MCF 10A (cell line): ENCODE measurements at regions not wholly inside any gene's neighbourhood (a gene's known extent, or its start where the extent isn't known, plus 50 kb on each side); places are given as distances from the start of the nearest gene placed in this dataset.

ENCODE experiments used
- BruUV-seq: library from RNA; stranded (reverse); fragments of 400-500 nt; replicated peaks from 2 replicates; lab custom pipeline; 2021; lab: Mats Ljungman, UMichigan
- CTCF ChIA-PET: fragments of 300-600 bp; sonication (Branson Sonifier 250); formaldehyde crosslinking; extraction: SDS; loops from one replicate; lab custom pipeline; 2021; ENCODE audit warnings: antibody characterized with exemption, inconsistent platforms; lab: Yijun Ruan, JAX
- POLR2A ChIA-PET: fragments of 300-600, 350-650 bp; sonication (Branson Sonifier 250); formaldehyde crosslinking; extraction: SDS; loops from one replicate; lab custom pipeline; 2020; ENCODE audit warnings: antibody characterized with exemption, inconsistent platforms; lab: Yijun Ruan, JAX
- DNase-seq: peaks from one replicate; pipeline ENCODE4 v3.0.0-alpha.2; 2018; ENCODE audit not compliant: unreplicated experiment
- H3K27ac Mint-ChIP-seq: one replicate; pipeline ENCODE4 v1.8.0; 2022; ENCODE audit warnings: mild to moderate bottlenecking, low read depth, mixed read lengths; ENCODE audit not compliant: unreplicated experiment
- H3K27me3 Mint-ChIP-seq: one replicate; pipeline ENCODE4 v1.8.0; 2022; ENCODE audit warnings: mixed read lengths; ENCODE audit not compliant: insufficient read depth, unreplicated experiment
- H3K36me3 Mint-ChIP-seq: one replicate; pipeline ENCODE4 v1.8.0; 2022; ENCODE audit warnings: mild to moderate bottlenecking, moderate library complexity, mixed read lengths; ENCODE audit not compliant: insufficient read depth, unreplicated experiment
- H3K4me1 Mint-ChIP-seq: one replicate; pipeline ENCODE4 v1.8.0; 2022; ENCODE audit warnings: mixed read lengths; ENCODE audit not compliant: insufficient read depth, unreplicated experiment
- H3K4me3 Mint-ChIP-seq: one replicate; pipeline ENCODE4 v1.8.0; 2022; ENCODE audit warnings: mild to moderate bottlenecking, moderate library complexity, mixed read lengths; ENCODE audit not compliant: unreplicated experiment
- H3K9me3 Mint-ChIP-seq: one replicate; pipeline ENCODE4 v1.8.0; 2022; ENCODE audit warnings: mixed read lengths; ENCODE audit not compliant: unreplicated experiment
- CTCF ChIP-seq: fragments of 200-600 bp; IDR thresholded peaks from one replicate; pipeline ENCODE4 v1.8.0; 2022; ENCODE audit warnings: antibody characterized with exemption, mild to moderate bottlenecking; ENCODE audit not compliant: unreplicated experiment
- intact Hi-C: fragments of 100-400 bp; cut with micrococcal nuclease; formaldehyde crosslinking; loops from 2 replicates; pipeline ENCODE4 v1.14.1; 2022

- intact Hi-C loops = no loop called here
- Mint-ChIP-seq H3K4me1 (no peaks in the 10 kb centered on the region), H3K9me3 (peaks cover 31% of the 10 kb centered on the region), H3K36me3 (peaks cover 4% of the 10 kb centered on the region), H3K27me3 (no peaks in the 10 kb centered on the region), H3K4me3 (no peak overlapping the region), H3K27ac (no peak overlapping the region)
- no TSS peak for BruUV-seq
- no peak for TF ChIP-seq CTCF
- POLR2A ChIA-PET = no interaction called here
- CTCF ChIA-PET = no interaction called here
- no peak for DNase-seq
Observed at GRCh38 chr1:166271151-166271538, 104.3 kb upstream of the FAM78B start.

- no peaks in the 10 kb centered on the region for H3K27me3 Mint-ChIP-seq
Observed at GRCh38 chr1:166272155-166272554, 105.4 kb upstream of the FAM78B start.

GRCh38 chr1:166272851-166273250 is 106.0 kb upstream of the FAM78B start:
- Mint-ChIP-seq H3K4me1 (no peaks in the 10 kb centered on the region), H3K4me3 (no peak overlapping the region), H3K27ac (no peak overlapping the region), H3K36me3 (no peaks in the 10 kb centered on the region), H3K9me3 (peaks cover 38% of the 10 kb centered on the region), H3K27me3 (no peaks in the 10 kb centered on the region)
- ChIA-PET CTCF (no interaction called here), POLR2A (no interaction called here)
- intact Hi-C loops = no loop called here
- TF ChIP-seq CTCF = no peak
- BruUV-seq = no TSS peak
- no peak for DNase-seq

More at GRCh38 chr1:166272155-166272554, 105.4 kb upstream of the FAM78B start:
- Mint-ChIP-seq H3K27ac (no peak overlapping the region), H3K4me1 (no peaks in the 10 kb centered on the region), H3K9me3 (peaks cover 35% of the 10 kb centered on the region), H3K36me3 (peaks cover under 1% of the 10 kb centered on the region), H3K4me3 (no peak overlapping the region)
- no TSS peak for BruUV-seq
- ChIA-PET POLR2A (no interaction called here), CTCF (interaction anchor here (0.6 kb wide), 1 partner anchor 160 kb away, joined by 4 read pairs; no protein-coding TSS in a partner anchor)
- intact Hi-C loops = no loop called here
- DNase-seq = no peak
- no peak for TF ChIP-seq CTCF

- POLR2A ChIA-PET = no interaction called here
- BruUV-seq = no TSS peak
Observed at GRCh38 chr1:166273618-166274017, 106.8 kb upstream of the FAM78B start.

More at GRCh38 chr1:166273618-166274017, 106.8 kb upstream of the FAM78B start:
- H3K27me3 Mint-ChIP-seq = no peaks in the 10 kb centered on the region
- CTCF ChIA-PET = no interaction called here
- no peak overlapping the region for H3K27ac Mint-ChIP-seq
- TF ChIP-seq CTCF = no peak
- intact Hi-C loops = no loop called here
- H3K4me3 Mint-ChIP-seq = no peak overlapping the region
- DNase-seq = no peak
- H3K4me1 Mint-ChIP-seq = no peaks in the 10 kb centered on the region
- peaks cover 38% of the 10 kb centered on the region for H3K9me3 Mint-ChIP-seq
- H3K36me3 Mint-ChIP-seq = no peaks in the 10 kb centered on the region
